ENCODE measurements at regions not wholly inside any gene's neighbourhood (a gene's known extent, or its start where the extent isn't known, plus 50 kb on each side); places are given as distances from the start of the nearest gene placed in this dataset.

DNA sequence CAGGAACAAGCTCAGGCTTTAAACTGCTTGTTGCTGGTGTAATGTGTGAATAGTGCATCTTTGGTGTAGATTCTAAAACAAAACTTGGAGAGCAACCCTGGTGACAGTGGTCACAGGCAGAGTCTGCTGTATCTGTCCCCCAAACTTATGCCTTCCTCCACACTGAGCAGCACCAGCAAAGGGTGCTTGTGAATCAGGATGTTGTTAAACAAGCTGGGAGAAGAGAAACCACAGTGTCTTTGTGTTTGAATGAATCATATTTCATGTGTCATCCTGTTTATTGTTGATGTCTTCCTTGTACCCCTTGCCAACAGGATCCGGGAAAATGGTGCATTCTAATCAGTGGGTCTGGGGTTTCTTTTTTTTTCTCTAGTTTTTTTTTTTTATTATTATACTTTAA, 91.9 kb upstream of the COG2 start:
- DNase-seq (ENCODE audit: low read depth in 1 of 2, low spot score in 1 of 2), result no peak
- in situ Hi-C loops (cut with HindIII; ENCODE audit: low pct_unique_long_range_greater_than_20kb, low sequenced_read_pairs), result no loop called here
- TF ChIP-seq JUND (IDR thresholded peaks at IDR 0.05; ENCODE audit: low read depth), result no peak

DNA sequence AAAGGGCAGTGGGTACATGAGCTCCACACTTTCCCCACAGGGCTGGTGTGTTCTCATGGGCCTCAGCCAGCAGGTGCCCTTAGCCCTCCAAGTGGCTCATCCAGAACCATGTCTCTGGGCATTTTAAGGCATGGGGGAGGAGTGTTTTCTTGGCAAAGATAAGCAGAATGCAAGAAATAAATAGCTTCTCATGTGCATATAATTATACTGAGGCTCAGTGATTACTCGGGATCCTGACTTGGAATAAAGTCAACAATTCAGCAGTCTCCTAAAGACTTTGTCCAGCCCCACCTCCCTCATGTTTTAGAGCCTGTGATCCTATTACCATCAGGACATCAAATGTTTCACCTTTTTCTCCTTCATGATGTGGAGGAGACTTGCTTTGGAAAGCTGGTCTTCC, 92.7 kb upstream of the COG2 start:
- no peak for DNase-seq (ENCODE audit: low read depth in 1 of 2, low spot score in 1 of 2)
- no peak for TF ChIP-seq JUND (IDR thresholded peaks at IDR 0.05; ENCODE audit: low read depth)
- in situ Hi-C loops (cut with HindIII; ENCODE audit: low pct_unique_long_range_greater_than_20kb, low sequenced_read_pairs), result no loop called here

DNA sequence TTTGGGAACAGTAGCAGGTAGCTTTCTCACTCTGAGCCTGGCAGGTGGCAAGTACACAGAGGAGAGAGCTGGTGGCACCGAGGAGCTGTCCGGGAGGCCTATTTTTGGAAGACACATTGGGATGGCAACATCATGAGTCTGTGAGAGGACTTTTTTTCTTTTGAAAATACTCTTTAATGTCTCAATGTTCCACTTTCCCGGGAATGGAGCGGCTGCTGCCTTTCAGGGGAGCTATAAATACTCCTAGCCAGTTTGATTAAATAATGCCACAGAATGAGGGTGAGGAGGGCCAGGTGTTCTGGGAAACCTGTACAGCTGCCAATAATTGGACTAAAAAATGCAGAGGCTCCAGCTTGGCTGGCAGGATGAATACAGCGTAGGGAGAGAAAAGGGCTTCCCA, 93.3 kb upstream of the COG2 start:
- no peak for DNase-seq (ENCODE audit: low read depth in 1 of 2, low spot score in 1 of 2)
- in situ Hi-C loops (cut with HindIII; ENCODE audit: low pct_unique_long_range_greater_than_20kb, low sequenced_read_pairs), result no loop called here
- TF ChIP-seq JUND (IDR thresholded peaks at IDR 0.05; ENCODE audit: low read depth), result no peak

DNA sequence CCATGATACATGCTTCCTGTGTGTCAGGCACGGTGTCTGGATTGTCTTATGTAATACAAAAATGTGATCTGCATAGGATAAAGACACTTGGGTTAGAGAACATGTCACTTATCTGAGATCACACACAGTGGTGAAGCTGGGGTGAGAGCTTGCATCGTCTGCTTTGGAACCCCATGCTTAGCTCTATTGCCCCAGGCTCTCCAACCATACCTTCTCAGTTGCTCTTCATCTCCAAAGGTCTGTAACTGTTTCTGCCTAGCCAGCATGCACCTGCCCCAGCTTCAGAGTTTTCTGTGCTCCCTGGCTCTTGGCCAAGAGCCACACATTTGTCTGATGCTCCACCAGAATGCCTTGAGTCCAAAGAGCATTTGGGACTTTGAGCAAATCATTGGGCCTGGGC, 93.9 kb upstream of the COG2 start:
- DNase-seq (ENCODE audit: low read depth in 1 of 2, low spot score in 1 of 2), result no peak
- TF ChIP-seq JUND (IDR thresholded peaks at IDR 0.05; ENCODE audit: low read depth), result no peak

DNA sequence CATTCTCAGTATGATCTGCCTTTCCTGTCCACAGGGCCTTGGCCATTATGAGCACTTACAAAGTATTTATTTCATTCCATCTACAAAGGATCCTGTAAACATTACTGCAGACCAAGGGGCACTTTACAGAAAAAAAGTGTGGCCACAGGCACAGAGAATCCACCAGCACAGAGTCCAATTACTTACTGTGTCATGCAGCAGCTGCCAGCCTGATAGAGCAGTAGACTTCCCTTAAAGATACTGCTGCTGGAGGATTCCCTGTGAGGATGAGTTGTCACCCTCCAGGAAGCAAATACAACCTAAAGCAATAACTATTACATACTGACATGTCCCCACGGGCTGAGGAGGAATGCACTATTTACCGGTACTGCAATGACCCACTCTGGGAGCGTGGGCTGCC, 97.1 kb upstream of the COG2 start:
- in situ Hi-C loops (cut with HindIII; ENCODE audit: low pct_unique_long_range_greater_than_20kb, low sequenced_read_pairs), result no loop called here
- no peak for DNase-seq (ENCODE audit: low read depth in 1 of 2, low spot score in 1 of 2)
- no peak for TF ChIP-seq JUND (IDR thresholded peaks at IDR 0.05; ENCODE audit: low read depth)

More for the DNA sequence above, 93.9 kb upstream of the COG2 start:
- in situ Hi-C loops (cut with HindIII; ENCODE audit: low pct_unique_long_range_greater_than_20kb, low sequenced_read_pairs), result no loop called here

DNA sequence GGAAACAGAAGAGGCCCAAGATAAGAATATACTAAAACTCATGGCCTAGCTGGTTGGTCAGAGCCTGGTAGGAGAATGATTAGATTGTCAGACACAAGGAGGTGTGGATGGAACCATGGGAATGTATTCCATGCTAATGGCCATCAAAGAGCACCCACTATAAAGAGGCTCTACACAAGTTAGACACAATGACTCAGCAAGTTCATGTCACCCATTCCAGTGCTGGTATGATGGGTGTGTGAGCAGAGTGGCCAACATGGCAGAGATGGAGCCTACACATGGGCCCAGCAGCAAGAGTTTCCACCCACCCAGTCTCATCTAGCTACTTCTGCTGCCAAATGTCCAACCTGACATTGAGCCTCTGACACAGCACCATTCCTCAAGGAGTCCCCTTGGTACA, 97.5 kb upstream of the COG2 start:
- no peak for TF ChIP-seq JUND (IDR thresholded peaks at IDR 0.05; ENCODE audit: low read depth)
- in situ Hi-C loops (cut with HindIII; ENCODE audit: low pct_unique_long_range_greater_than_20kb, low sequenced_read_pairs), result no loop called here
- no peak for DNase-seq (ENCODE audit: low read depth in 1 of 2, low spot score in 1 of 2)

DNA sequence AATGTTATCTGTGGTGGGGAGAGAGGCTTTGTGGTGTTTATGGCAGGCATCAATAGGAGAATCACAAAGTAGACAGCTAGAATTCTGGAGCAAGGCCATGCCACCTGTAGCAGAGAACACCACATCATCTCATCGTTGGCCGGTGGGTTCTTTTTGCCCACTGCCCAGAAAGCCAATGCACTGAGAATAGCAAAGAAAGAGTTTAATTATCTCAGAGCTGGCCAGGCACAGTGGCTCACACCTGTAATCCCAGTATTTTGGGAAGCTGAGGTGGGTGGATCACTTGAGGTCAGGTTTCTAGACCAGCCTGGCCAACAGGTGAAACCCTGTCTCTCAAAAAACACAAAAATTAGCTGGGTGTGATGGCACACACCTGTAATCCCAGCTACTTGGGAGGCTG, 99.2 kb upstream of the COG2 start:
- TF ChIP-seq JUND (IDR thresholded peaks at IDR 0.05; ENCODE audit: low read depth), result no peak
- no peak for DNase-seq (ENCODE audit: low read depth in 1 of 2, low spot score in 1 of 2)
- in situ Hi-C loops (cut with HindIII; ENCODE audit: low pct_unique_long_range_greater_than_20kb, low sequenced_read_pairs), result no loop called here

DNA sequence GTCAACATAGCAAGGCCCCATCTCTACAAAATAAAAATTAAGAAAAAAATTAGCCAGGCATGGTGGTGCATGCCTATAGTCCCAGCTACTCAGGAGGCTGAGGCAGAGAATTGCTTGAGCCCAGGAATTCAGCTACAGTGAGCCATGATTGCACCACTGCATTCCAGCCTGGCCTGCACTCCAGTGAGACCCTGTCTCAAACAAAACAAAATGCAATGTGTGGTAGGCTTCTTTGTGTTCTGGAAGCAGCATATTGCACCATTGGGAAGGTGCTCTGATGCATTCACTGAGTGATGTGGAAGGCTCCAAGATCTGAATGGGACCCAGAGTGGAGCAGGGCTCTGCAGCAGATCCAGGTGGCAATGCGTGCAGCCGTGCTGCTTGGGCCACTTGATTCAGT, 99.6 kb upstream of the COG2 start:
- in situ Hi-C loops (cut with HindIII; ENCODE audit: low pct_unique_long_range_greater_than_20kb, low sequenced_read_pairs), result no loop called here
- DNase-seq (ENCODE audit: low read depth in 1 of 2, low spot score in 1 of 2), result no peak
- no peak for TF ChIP-seq JUND (IDR thresholded peaks at IDR 0.05; ENCODE audit: low read depth)

DNA sequence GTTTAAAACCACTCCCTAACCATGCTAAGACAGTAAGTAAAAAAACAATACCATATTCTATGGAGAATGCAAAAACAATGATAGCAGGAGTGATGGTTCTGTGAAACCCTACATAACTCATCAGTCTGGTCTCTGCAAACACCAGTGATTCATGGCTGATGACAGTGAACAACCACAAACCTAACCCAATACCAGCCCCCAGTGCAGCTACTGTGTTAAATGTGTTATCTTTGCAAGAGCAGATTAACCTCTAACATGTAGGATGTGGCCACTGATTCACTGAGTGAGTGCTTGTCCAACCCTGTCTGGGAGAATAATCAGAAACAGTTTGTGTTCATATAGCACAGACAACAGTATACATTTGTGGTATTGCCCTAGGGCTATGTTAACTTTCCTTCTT, 100.2 kb upstream of the COG2 start:
- in situ Hi-C loops (cut with HindIII; ENCODE audit: low pct_unique_long_range_greater_than_20kb, low sequenced_read_pairs), result no loop called here
- DNase-seq (ENCODE audit: low read depth in 1 of 2, low spot score in 1 of 2), result no peak
- TF ChIP-seq JUND (IDR thresholded peaks at IDR 0.05; ENCODE audit: low read depth), result no peak

DNA sequence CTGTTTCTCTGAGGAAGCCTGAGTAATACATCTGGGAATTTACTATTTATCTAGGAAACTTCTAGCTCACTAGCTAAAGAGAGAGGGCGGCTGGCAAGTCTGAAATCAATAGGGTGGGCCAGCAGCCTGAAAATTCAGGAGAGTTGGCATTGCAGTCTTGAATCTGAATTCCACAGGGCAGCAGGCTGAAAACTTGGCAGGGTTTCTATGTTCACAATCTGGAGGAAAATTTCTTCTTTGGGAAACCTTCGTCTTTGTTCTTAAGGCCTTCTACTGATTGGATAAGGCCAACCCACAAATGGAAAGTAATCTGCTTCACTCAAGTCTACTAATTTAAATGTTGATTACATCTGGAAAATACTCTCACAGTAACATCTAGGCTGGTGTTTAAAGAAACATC, 101.0 kb upstream of the COG2 start:
- in situ Hi-C loops (cut with HindIII; ENCODE audit: low pct_unique_long_range_greater_than_20kb, low sequenced_read_pairs), result no loop called here
- TF ChIP-seq JUND (IDR thresholded peaks at IDR 0.05; ENCODE audit: low read depth), result no peak
- DNase-seq (ENCODE audit: low read depth in 1 of 2, low spot score in 1 of 2), result no peak

DNA sequence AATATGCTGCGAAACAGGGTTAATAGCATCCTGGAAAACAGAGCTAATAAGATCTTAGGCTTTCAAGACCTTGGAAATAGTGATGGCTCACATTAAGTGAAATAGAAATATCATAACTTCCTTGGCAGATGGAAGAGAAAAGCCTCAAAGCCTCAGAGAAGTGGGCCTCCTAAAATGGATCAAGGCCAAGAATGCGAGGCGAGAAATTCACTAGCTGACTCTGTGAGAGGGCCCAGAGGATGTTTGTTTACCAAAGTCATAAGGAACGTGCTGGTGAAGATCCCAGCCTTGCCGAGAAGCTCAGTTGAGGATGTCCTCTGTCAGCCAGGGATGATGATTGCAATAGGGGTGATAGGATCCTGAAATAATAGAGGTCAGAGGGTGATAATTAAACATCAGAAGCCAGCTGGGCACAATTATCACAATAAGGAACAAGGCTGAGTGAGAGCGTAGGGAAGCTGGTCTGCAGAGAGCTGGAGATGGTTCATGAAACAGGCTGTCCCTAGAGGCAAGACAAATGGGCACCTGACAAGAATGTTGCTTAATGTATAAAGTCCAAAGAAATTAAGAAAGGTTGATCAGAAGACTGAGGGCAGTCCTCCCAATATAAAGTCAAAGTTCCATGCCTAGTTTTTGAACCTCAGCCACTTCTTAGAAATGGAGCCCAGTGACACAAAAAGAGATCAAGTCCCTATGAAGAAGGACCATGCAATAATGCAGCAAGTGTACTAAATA, 101.7 kb upstream of the COG2 start:
- DNase-seq (ENCODE audit: low read depth in 1 of 2, low spot score in 1 of 2), result no peak
- TF ChIP-seq JUND (IDR thresholded peaks at IDR 0.05; ENCODE audit: low read depth), result no peak
- in situ Hi-C loops (cut with HindIII; ENCODE audit: low pct_unique_long_range_greater_than_20kb, low sequenced_read_pairs), result no loop called here

DNA sequence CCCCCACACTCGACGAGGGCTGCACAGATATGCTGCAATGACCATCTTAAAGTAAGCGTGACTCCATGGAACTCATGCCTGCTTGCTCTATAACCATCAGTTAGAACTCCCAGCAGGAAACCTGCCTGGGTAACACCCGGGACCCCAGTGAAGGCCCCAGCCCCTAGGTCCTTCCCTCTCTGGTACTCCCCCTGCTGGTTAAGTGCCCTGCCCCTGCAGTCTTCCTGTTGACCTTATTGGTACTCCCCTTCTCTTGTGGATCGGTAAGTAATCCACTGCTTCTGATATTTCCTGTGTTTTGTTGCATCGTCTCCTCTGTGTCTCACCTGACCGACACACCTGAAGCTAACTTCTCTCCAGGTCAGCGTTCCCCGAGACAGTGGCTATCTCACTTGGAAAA, 104.8 kb upstream of the COG2 start:
- TF ChIP-seq JUND (IDR thresholded peaks at IDR 0.05; ENCODE audit: low read depth), result no peak
- in situ Hi-C loops (cut with HindIII; ENCODE audit: low pct_unique_long_range_greater_than_20kb, low sequenced_read_pairs), result no loop called here
- DNase-seq (ENCODE audit: low read depth in 1 of 2, low spot score in 1 of 2), result no peak

DNA sequence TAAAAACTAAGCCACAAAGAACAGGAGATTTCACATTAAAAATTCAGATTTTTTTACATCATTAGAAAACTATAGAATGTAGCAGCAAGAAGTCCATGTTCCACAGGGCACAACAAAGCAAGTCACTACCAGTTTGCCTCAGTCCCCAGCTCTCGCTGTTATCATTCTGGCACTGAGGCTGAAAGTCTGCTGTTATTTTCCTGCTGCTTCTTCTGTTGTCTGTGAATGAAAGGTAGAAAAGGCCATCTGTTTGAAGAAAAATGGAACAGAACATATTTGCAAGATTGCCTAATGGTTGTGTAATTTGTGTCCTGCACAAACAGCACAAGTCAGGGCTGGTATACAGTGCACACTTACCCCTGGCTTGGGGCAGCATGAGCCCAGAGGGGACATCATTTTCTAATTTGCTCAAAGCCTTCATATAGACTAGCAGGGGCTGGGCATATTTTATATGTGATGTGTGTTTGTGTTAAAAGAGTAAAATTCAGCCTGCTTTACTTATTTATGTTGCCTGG, 105.6 kb upstream of the COG2 start:
- in situ Hi-C loops (cut with HindIII; ENCODE audit: low pct_unique_long_range_greater_than_20kb, low sequenced_read_pairs), result no loop called here
- TF ChIP-seq JUND (IDR thresholded peaks at IDR 0.05; ENCODE audit: low read depth), result no peak

DNA sequence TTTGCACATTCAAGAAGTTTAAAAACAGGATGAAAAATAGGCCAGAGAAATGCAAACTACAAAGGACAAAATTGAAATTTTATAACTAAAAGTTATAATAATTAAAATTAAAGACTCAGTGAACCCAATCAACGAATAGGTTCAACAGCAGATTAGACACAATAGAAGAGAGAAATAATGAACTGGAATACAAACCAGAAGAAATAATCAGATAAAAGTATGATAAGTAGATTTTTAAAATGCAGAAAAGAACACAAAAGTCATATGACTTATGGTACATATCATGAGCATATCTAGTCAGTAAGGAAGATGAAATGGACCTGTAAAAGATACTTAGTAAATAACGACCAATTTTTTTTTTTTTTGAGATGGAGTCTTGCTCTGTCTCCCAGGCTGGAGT, 108.1 kb upstream of the COG2 start:
- no peak for DNase-seq (ENCODE audit: low read depth in 1 of 2, low spot score in 1 of 2)
- in situ Hi-C loops (cut with HindIII; ENCODE audit: low pct_unique_long_range_greater_than_20kb, low sequenced_read_pairs), result no loop called here
- TF ChIP-seq JUND (IDR thresholded peaks at IDR 0.05; ENCODE audit: low read depth), result no peak

More for the DNA sequence above, 105.6 kb upstream of the COG2 start:
- no peak for DNase-seq (ENCODE audit: low read depth in 1 of 2, low spot score in 1 of 2)

All from T47D (cell line).